Spinal cord (tissue), 9 donors: ENCODE measurements at regions not wholly inside any gene's neighbourhood (a gene's known extent, or its start where the extent isn't known, plus 50 kb on each side); places are given as distances from the start of the nearest gene placed in this dataset.

ENCODE experiments used
- DNase-seq, 6 donors: peaks; one replicate each; pipeline versions ENCODE4 v3.0.0 to v3.0.0-alpha.2; 2013 to 2015; ENCODE audit warnings: low spot score in 6 of 6, low read depth in 4 of 6
- H3K27ac ChIP-seq: one replicate; pipeline ENCODE4 v1.5.1; 2013; ENCODE audit warnings: low read depth, low read length, control low read depth
- H3K27me3 ChIP-seq: one replicate; pipeline ENCODE4 v1.6.1; 2013; ENCODE audit warnings: low read length; ENCODE audit not compliant: control insufficient read depth, insufficient read depth
- H3K36me3 ChIP-seq: one replicate; pipeline ENCODE4 v1.6.1; 2013; ENCODE audit warnings: low read length; ENCODE audit not compliant: control insufficient read depth, insufficient read depth
- H3K4me1 ChIP-seq: one replicate; pipeline ENCODE4 v1.6.1; 2013; ENCODE audit warnings: low read length; ENCODE audit not compliant: control insufficient read depth, insufficient read depth
- H3K4me3 ChIP-seq: one replicate; pipeline ENCODE4 v1.5.1; 2013; ENCODE audit warnings: low read depth, low read length, control low read depth
- H3K9me3 ChIP-seq: one replicate; pipeline ENCODE4 v1.6.1; 2013; ENCODE audit warnings: low read length; ENCODE audit not compliant: control insufficient read depth, insufficient read depth
- WGBS: methylation state at CpG from one replicate; pipeline ENCODE4 v1.1.5; 2013; ENCODE audit warnings: missing lambda C conversion rate; ENCODE audit not compliant: insufficient coverage; 5-methylcytosine and 5-hydroxymethylcytosine counted together
- donor health status: healthy.

DNA sequence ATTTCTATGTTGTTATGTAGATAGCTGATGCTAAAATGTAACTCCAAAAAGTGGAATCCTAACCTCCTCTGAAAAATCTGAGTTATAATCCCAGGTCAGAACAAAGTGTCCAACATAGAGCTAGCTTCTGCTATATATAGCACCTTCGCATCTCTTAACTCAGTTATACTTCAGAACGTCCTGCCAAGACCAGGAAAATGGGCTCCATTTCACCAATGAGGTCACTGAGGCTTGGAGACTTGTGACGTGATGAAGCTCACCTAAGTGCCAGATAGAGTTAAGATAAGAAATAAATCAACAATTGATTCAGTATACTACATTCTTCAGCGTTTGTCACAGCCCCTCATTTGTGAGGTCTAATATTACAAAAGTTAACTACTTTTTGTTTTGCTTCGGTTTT lies 88.8 kb downstream of the KCTD12 start:
- Histone ChIP-seq H3K36me3 (no peaks in the 10 kb centered on the region), H3K4me3 (no peak overlapping the region), H3K27ac (no peak overlapping the region), H3K9me3 (no peaks in the 10 kb centered on the region), H3K4me1 (no peaks in the 10 kb centered on the region), H3K27me3 (no peaks in the 10 kb centered on the region)
- 100% methylated on average over 1 of the region's 5 CpGs for WGBS
- DNase-seq: no peak

DNA sequence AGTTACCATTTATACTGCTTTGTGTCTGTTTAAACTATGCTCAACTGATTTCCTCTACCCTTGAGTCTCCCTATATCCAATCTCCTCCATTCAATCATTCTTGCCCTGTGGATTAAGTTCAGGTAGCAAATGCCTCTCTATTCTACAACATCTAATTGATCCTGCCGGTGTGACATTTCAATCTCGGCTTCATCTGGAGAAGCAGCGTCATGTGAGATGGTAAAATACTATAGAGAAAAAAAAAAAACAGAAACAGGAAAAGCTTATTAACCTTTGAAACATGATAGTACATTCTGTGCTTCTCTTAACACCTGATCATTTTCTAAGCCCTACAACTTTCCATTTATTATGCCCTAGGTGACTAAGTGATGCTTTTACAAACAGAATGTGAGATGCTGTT lies 89.4 kb downstream of the KCTD12 start:
- WGBS: no CpG with 5 or more reads among the region's 3 CpGs

GRCh38 chr13:76795701-76796695 lies 90.2 kb downstream of the KCTD12 start:
- no CpG with 5 or more reads among the region's 5 CpGs for WGBS
- Histone ChIP-seq H3K27me3 (no peaks in the 10 kb centered on the region), H3K4me1 (peaks cover 3% of the 10 kb centered on the region), H3K9me3 (no peaks in the 10 kb centered on the region), H3K4me3 (no peak overlapping the region), H3K27ac (no peak overlapping the region), H3K36me3 (no peaks in the 10 kb centered on the region)
- DNase-seq: no peak

More for the DNA sequence above, 89.4 kb downstream of the KCTD12 start:
- DNase-seq: peak in 1 of 6 donors; percentile 25
- Histone ChIP-seq H3K36me3 (no peaks in the 10 kb centered on the region), H3K27me3 (no peaks in the 10 kb centered on the region), H3K27ac (no peak overlapping the region), H3K4me1 (no peaks in the 10 kb centered on the region), H3K4me3 (no peak overlapping the region), H3K9me3 (no peaks in the 10 kb centered on the region)

DNA sequence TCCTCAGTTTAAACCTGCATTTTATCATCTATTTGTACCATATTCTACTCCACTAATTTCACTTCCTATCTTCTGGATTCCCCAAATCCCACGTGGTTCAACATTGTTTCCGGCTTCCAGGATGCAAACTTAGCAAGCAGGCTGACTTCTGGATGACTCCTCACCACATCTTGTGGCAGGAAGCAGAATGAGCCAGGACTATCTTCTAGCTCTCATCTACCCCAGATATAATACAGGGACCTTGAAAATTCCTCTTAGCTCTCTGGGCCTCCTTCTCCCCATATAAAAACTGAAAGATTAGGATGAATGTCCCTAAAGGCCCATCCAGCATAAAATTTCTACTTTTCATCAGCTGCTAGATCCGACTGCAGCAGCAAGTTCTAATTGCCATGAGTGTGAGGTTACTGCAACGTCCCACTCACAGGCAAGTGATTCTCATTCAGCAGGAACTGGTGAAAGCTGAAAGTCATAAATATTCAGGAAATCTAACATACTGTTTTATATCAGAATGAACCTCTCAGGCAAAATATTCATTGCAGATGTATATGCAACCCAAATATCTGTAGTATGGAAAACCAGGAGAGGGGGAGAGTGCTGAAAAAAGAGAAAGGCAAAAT lies 93.4 kb downstream of the KCTD12 start:
- peak in 2 of 6 donors; percentile 23 to 34 for DNase-seq
- Histone ChIP-seq H3K27ac (no peak overlapping the region), H3K4me1 (peaks cover 3% of the 10 kb centered on the region), H3K9me3 (no peaks in the 10 kb centered on the region), H3K36me3 (no peaks in the 10 kb centered on the region), H3K27me3 (no peaks in the 10 kb centered on the region), H3K4me3 (no peak overlapping the region)
- WGBS: 75% methylated on average over 3 of the region's 4 CpGs

DNA sequence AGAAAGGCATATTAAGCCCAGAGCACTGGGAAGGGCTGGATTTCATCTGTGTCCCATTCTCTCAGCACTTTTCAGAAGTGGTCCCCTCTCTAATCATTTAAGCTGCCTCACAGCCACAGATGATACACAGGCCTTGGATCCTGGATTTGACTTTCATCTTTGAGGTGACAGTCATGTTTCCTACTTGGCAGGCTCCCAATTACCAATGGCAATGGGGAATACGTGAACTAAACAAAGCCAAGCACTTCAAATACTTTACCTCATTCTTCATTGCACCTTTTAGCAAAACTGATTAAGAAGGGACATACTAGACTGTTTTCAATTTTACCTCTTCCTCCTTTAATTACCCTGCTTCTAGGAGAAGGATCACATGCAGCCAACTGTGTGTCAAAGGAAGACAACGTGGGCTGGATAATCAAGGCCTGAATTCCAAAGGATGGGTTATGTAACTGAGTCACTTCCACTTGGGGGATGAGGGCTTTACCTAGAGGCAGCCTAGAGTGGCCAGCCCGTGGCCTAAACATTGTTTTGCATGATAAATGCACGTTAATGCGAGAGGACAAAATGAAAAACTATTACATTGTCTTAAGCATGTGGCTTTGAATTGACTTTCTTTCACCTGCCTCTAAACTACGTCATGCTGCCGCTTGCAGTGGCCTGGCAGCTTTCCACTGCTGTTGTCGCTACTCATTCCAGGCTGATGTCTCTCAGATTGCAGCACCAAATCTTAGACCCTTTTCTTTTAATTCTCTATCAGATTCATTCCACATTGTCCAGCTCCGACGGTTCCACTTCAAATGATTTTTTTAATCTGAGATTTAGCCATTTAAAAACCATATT lies 95.0 kb downstream of the KCTD12 start:
- peak in 1 of 6 donors; percentile 45 for DNase-seq
- no peaks in the 10 kb centered on the region for H3K36me3 ChIP-seq
- H3K4me1 ChIP-seq: peaks cover 3% of the 10 kb centered on the region
- no peaks in the 10 kb centered on the region for H3K9me3 ChIP-seq
- H3K27ac ChIP-seq: no peak overlapping the region
- H3K27me3 ChIP-seq: no peaks in the 10 kb centered on the region
- no peak overlapping the region for H3K4me3 ChIP-seq
- 43% methylated on average over 8 of the region's 10 CpGs for WGBS

- DNase-seq: peak in 2 of 6 donors; percentile 40 to 63
- Histone ChIP-seq H3K27me3 (no peaks in the 10 kb centered on the region), H3K27ac (no peak overlapping the region), H3K4me3 (no peak overlapping the region), H3K4me1 (peaks cover 3% of the 10 kb centered on the region), H3K9me3 (no peaks in the 10 kb centered on the region), H3K36me3 (no peaks in the 10 kb centered on the region)
- no CpG with 5 or more reads among the region's 1 CpG for WGBS
Observed at GRCh38 chr13:76790526-76790925, 95.7 kb downstream of the KCTD12 start.

GRCh38 chr13:76783798-76784197 lies 102.4 kb downstream of the KCTD12 start:
- H3K4me1 ChIP-seq: no peaks in the 10 kb centered on the region
- H3K9me3 ChIP-seq: no peaks in the 10 kb centered on the region
- H3K4me3 ChIP-seq: no peak overlapping the region
- DNase-seq: no peak
- no peak overlapping the region for H3K27ac ChIP-seq
- WGBS: 79% methylated on average over 2 of the region's 3 CpGs
- H3K36me3 ChIP-seq: no peaks in the 10 kb centered on the region
- H3K27me3 ChIP-seq: no peaks in the 10 kb centered on the region

GRCh38 chr13:76778853-76779252 lies 107.4 kb downstream of the KCTD12 start:
- H3K36me3 ChIP-seq: no peaks in the 10 kb centered on the region
- no peak overlapping the region for H3K27ac ChIP-seq
- no peak overlapping the region for H3K4me3 ChIP-seq
- H3K9me3 ChIP-seq: no peaks in the 10 kb centered on the region
- no peaks in the 10 kb centered on the region for H3K27me3 ChIP-seq
- DNase-seq: no peak
- H3K4me1 ChIP-seq: no peaks in the 10 kb centered on the region

DNA sequence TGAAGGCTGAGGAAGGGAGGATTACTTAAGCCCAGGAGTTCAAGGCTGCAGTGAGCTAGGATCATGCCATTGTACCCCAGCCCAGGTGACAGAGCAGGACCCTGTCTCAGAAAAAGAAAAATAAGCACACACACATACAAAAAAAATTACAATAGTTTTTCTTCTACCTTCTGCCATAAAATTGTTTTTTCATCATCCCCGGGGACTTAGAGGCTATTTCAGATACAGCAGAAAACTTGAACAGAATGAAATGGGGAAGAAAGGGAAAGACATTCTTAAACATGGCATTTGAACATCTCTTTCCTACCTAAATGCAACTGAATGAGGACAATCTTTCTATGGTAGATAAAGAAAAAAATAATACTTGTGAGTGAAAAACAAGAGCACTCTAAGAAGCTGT lies 109.1 kb downstream of the KCTD12 start:
- H3K36me3 ChIP-seq: no peaks in the 10 kb centered on the region
- no peaks in the 10 kb centered on the region for H3K27me3 ChIP-seq
- H3K9me3 ChIP-seq: no peaks in the 10 kb centered on the region
- no peak for DNase-seq
- H3K4me3 ChIP-seq: no peak overlapping the region
- no peak overlapping the region for H3K27ac ChIP-seq
- H3K4me1 ChIP-seq: no peaks in the 10 kb centered on the region
- WGBS: no CpG with 5 or more reads among the region's 1 CpG
